Loucy (cell line): ENCODE measurements at regions not wholly inside any gene's neighbourhood (a gene's known extent, or its start where the extent isn't known, plus 50 kb on each side); places are given as distances from the start of the nearest gene placed in this dataset.

Experiments
- H2AFZ ChIP-seq: fragments of 200-600 bp; sonication (generic); 2 replicates; pipeline ENCODE4 v1.6.0; 2016; ENCODE audit warnings: antibody characterized with exemption, mild to moderate bottlenecking, low read length, moderate library complexity
- H3F3A ChIP-seq: fragments of 200-600 bp; 2 replicates; pipeline ENCODE4 v1.6.0; 2016; ENCODE audit warnings: antibody characterized with exemption, low read depth, mild to moderate bottlenecking
- H3K27me3 ChIP-seq: fragments of 200-600 bp; sonication (generic); 2 replicates; pipeline ENCODE4 v1.6.1; 2014; ENCODE audit warnings: low read length, mild to moderate bottlenecking; ENCODE audit not compliant: insufficient read depth, poor library complexity, severe bottlenecking
- H3K36me3 ChIP-seq: fragments of 200-600 bp; sonication (generic); 2 replicates; pipeline ENCODE4 v1.6.1; 2016; ENCODE audit warnings: low read length; ENCODE audit not compliant: insufficient read depth
- H3K4me1 ChIP-seq: fragments of 200-600 bp; sonication (generic); 2 replicates; pipeline ENCODE4 v1.5.1; 2014; ENCODE audit warnings: low read length, mild to moderate bottlenecking; ENCODE audit not compliant: insufficient read depth, poor library complexity, severe bottlenecking
- H3K4me2 ChIP-seq: fragments of 200-600 bp; sonication (generic); 2 replicates; pipeline ENCODE4 v1.6.0; 2014; ENCODE audit warnings: antibody characterized with exemption, low read length, low read depth, mild to moderate bottlenecking; ENCODE audit not compliant: poor library complexity, severe bottlenecking
- H3K4me3 ChIP-seq: fragments of 200-600 bp; sonication (generic); 2 replicates; pipeline ENCODE4 v1.5.1; 2014; ENCODE audit warnings: low read length, mild to moderate bottlenecking, mixed read lengths; ENCODE audit not compliant: poor library complexity, severe bottlenecking
- H3K79me2 ChIP-seq: fragments of 200-600 bp; sonication (generic); 2 replicates; pipeline ENCODE4 v1.6.1; 2014; ENCODE audit warnings: low read length; ENCODE audit not compliant: insufficient read depth
- H3K9ac ChIP-seq: fragments of 200-600 bp; sonication (generic); 2 replicates; pipeline ENCODE4 v1.6.0; 2014; ENCODE audit warnings: mild to moderate bottlenecking, low read depth, low read length, moderate library complexity; ENCODE audit not compliant: poor library complexity, severe bottlenecking
- H3K9me2 ChIP-seq: fragments of 200-600 bp; sonication (generic); replicated peaks from 2 replicates; pipeline ENCODE4 v1.6.1; 2016; ENCODE audit warnings: low read depth, low read length, mixed read lengths
- H3K9me3 ChIP-seq: fragments of 200-600 bp; sonication (generic); 2 replicates; pipeline ENCODE4 v1.6.1; 2014; ENCODE audit warnings: mild to moderate bottlenecking, antibody characterized with exemption, low read length, low read depth; ENCODE audit not compliant: insufficient read depth
- H4K20me1 ChIP-seq: fragments of 200-600 bp; sonication (generic); 2 replicates; pipeline ENCODE4 v1.6.0; 2014; ENCODE audit warnings: antibody characterized with exemption, low read length, mild to moderate bottlenecking; ENCODE audit not compliant: insufficient read depth, poor library complexity, severe bottlenecking
- EZH2phosphoT487 ChIP-seq: fragments of 200-600 bp; IDR thresholded peaks from 2 replicates; pipeline ENCODE4 v1.6.1; 2018; ENCODE audit warnings: antibody characterized with exemption, mild to moderate bottlenecking, moderate library complexity, borderline replicate concordance
- TF ChIP-seq, protein P1 (sequence below): fragments of 200-600 bp; sonication (generic); conservative IDR thresholded peaks from 2 replicates; pipeline ENCODE4 v1.5.1; 2014; ENCODE audit warnings: mild to moderate bottlenecking, antibody characterized with exemption, low read length

GRCh38 chr12:66020481-66020880 lies 110.1 kb downstream of the LLPH start:
- Histone ChIP-seq H3K4me3 (no peak overlapping the region), H4K20me1 (no peaks in the 10 kb centered on the region), H2AFZ (no peak overlapping the region), H3K9me2 (no peaks in the 10 kb centered on the region), H3K79me2 (no peaks in the 10 kb centered on the region), H3K9me3 (no peaks in the 10 kb centered on the region), H3K4me1 (no peaks in the 10 kb centered on the region), H3K27me3 (no peaks in the 10 kb centered on the region), H3F3A (no peaks in the 10 kb centered on the region), H3K36me3 (no peaks in the 10 kb centered on the region), H3K9ac (no peak overlapping the region), H3K4me2 (no peak overlapping the region)
- TF ChIP-seq, protein P1, sequence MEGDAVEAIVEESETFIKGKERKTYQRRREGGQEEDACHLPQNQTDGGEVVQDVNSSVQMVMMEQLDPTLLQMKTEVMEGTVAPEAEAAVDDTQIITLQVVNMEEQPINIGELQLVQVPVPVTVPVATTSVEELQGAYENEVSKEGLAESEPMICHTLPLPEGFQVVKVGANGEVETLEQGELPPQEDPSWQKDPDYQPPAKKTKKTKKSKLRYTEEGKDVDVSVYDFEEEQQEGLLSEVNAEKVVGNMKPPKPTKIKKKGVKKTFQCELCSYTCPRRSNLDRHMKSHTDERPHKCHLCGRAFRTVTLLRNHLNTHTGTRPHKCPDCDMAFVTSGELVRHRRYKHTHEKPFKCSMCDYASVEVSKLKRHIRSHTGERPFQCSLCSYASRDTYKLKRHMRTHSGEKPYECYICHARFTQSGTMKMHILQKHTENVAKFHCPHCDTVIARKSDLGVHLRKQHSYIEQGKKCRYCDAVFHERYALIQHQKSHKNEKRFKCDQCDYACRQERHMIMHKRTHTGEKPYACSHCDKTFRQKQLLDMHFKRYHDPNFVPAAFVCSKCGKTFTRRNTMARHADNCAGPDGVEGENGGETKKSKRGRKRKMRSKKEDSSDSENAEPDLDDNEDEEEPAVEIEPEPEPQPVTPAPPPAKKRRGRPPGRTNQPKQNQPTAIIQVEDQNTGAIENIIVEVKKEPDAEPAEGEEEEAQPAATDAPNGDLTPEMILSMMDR, result no peak
- TF ChIP-seq EZH2phosphoT487, result no peak

DNA sequence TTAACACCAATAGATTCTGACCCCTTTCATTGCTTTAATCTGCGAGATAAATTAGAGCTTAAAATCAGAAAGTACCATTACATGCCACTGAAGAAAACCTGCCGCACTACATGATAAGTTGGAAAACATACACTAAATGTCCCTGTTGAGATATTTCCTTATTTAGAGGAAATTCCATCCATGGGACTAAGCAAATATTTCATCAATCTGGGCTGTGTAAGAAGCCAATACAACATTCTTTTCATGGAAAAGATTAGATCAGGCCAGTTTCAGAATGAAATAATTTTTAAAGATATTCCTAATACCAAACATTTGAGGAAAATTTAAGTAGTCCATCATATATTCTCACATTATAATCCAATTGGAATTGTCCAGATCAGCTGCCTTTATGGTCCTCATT lies 112.8 kb downstream of the LLPH start:
- Histone ChIP-seq H3K9me2 (no peaks in the 10 kb centered on the region), H3K36me3 (no peaks in the 10 kb centered on the region), H3K4me2 (no peak overlapping the region), H3K27me3 (no peaks in the 10 kb centered on the region), H3K79me2 (no peaks in the 10 kb centered on the region), H2AFZ (no peak overlapping the region), H4K20me1 (no peaks in the 10 kb centered on the region), H3K9ac (no peak overlapping the region), H3K4me1 (no peaks in the 10 kb centered on the region), H3K9me3 (no peaks in the 10 kb centered on the region), H3K4me3 (no peak overlapping the region), H3F3A (no peaks in the 10 kb centered on the region)
- TF ChIP-seq, protein P1, result no peak
- TF ChIP-seq EZH2phosphoT487, result no peak
